Stimulated activated CD8-positive, alpha-beta memory T cell treated with anti-CD3 and anti-CD28 coated beads, Interleukin-12 subunit alpha, Interleukin-12 subunit beta, amount 100 ng/mL, for 1 hour (primary cell): ENCODE measurements at regions not wholly inside any gene's neighbourhood (a gene's known extent, or its start where the extent isn't known, plus 50 kb on each side); places are given as distances from the start of the nearest gene placed in this dataset.

Experiments
- DNase-seq: peaks from one replicate; pipeline ENCODE4 v3.0.0-alpha.2; 2020; ENCODE audit warnings: low read depth

DNA sequence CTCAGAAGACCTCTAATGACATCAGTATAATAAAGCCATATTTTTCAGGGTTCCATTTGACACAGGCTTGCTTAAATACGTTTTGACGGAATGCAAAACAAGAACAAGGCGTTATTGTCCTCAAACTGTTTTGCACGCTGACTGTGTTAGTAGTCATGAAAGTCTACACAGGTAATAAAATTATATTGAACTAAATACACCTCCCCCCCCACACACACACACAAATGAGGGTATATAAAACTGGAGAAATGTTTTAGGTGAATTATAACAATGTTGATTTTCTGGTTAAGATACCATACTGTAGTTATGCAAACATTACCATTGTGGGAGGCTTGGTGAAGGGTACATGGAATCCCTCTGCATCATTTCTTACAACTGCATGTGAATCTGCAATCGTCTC lies 257.1 kb upstream of the ARRDC4 start:
- no peak for DNase-seq

DNA sequence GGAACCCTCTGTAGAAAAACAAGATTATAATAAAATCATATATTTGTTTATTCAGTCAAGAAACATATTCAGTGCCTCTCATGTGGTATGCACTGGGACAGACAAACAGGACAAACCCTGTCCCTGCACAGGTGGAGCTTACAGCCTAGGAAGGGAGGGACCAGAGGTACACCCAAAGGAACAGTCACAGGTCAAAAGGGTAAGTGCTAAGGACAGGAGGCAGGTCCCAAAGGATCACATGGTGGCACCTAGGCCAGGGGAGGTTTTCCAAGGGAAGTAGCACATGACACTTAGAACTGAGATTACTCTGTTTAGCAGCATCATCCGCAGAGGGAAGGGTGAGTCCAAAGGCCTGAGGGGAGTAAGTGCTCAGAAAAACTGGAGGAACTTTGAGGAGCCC lies 254.4 kb upstream of the ARRDC4 start:
- DNase-seq, result no peak

DNA sequence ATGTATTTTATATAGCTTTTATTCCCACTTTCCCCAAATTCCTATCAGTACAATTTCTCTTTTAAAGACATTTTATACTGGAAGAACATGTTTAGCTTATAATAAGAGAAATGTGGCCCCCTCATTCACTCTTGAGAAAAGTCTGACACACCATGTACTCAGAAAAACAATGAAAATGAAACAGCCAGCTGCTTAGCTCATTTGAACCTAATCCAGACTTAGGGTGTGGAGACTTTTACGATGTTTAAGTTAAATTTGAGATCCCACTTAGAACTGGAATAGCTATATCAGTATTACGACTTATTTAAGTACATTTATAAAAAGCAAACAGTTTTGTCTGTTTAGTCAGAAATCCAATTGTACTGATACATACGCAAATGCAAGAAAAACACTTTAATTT lies 252.3 kb upstream of the ARRDC4 start:
- no peak for DNase-seq

DNA sequence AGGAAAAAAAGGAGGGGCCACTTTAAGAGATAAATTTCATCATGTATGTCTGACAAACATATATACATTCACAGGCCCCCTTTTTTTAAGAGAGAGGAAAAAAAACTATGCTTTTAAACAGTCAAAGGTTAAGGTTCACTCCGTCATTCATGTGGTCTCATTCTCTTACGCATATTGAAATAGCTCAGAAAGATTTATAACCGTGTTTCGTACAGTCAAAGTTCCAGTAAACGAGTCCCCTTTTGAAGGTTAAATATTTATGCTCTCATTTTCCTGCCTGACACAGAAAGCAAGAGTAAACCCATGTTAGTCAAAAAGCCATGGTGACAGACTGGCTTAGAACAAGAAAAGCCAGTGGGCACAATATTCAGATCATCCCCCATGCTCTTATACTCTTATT lies 248.0 kb upstream of the ARRDC4 start:
- no peak for DNase-seq

DNA sequence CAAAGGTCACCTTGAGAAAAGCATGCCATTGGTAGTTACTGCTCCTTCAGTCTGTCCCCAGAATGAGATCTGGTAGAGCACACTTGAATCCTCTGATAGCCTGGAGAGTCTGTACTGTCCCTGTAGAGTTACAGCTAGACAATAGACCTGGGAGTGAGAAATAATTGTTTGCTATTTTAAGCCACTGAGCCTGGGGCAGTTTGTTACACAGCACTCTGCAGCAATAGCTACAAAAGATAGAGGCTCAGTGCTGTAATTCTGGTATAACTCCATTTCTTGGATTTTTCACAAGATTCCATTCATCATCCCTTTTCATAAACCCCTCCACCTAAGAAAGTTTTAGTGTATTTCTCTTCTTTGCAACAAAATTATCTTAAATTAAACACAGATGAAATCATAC lies 242.7 kb upstream of the ARRDC4 start:
- no peak for DNase-seq

DNA sequence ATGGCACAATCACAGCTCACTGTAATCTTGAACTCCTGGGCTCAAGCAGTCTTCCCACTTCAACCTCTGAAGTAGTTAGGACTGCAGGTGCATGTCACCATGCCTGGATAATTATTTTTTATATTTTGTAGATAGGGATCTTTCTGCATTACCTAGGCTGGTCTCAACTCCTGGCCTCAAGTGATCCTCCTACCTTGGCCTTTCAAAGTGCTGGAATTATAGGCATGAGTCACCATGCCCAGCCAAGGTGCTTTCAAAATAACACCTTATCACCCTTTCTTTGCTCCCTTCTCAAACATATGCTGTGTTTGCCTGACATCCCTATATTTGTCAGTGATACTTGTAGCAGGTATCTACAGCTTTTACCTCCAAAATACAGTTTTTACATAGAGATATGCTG lies 242.0 kb upstream of the ARRDC4 start:
- no peak for DNase-seq

DNA sequence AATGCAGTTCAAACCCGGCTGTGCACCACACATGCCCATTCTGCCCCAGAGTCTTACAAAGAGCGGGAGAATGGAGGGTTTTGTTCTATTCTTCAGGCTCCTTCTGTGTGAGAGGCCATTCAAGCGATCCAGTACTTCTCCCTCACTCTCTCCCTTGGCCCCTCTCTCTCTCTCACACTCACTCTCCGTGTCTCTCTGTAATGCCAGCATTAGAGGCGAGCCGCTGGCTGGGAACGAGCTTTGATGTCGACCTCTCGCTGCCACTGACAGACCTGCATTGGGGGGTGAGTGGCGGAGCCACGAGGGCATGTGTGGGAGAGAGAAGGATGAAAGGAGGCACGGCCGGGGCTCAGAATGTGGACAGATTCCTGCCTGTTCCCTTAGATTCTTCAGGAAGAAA lies 231.7 kb upstream of the ARRDC4 start:
- no peak for DNase-seq

DNA sequence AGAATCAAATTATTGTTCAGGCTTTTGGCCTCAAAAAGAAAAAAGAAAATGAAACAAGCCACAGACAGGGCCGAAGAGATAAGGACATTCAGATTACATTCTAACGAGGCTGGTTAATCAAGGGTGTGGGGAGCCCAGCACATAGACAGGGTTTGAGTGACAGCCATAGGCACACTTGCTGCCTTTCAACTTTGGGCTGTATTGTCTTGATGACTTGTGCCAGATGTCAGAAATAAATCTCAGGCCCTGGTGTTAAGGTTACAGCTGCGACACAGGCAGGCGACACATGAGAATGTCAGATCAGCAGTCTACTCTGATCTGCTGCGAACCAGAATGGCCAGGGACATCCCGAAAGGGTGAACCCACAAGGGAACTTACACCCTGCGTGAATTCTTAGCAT lies 231.2 kb upstream of the ARRDC4 start:
- DNase-seq, result no peak

DNA sequence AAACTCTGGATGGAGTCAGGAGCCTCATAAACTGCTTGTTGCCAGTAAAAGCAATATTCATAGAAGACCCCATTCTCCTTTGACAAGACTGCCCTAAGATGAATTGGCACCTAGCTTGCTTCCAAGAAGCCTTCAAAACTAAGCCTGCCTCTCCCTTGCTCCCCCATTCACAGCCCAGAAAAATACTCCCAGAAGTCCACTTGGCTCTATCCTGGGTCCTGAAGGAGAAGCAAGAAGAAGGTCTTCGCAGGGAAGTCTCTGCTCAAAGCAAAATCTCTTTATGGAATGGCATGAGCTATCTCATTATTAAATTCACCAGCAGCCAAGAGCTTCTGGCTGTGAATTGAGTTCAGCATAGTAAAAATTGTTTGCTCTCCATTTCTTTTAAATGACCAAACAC lies 230.2 kb upstream of the ARRDC4 start:
- no peak for DNase-seq

DNA sequence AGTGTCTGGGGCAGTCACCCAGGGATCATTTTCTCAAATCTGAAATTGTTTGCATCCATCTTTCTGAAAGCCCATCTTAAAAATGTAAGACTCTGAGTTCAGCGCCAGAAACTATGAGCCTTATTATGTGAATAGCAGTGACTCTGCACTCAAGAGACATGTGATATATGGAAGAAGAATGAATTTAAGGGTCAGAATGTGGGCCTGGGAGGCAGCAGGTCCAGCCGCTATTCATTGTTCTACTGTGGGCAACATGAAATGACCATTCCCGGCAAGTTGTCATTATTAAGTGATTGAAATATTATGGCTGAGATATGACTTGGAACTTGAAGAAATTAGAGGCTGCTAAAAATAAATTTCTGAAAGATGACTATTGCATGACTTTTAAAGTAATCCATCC lies 228.6 kb upstream of the ARRDC4 start:
- DNase-seq, result no peak

DNA sequence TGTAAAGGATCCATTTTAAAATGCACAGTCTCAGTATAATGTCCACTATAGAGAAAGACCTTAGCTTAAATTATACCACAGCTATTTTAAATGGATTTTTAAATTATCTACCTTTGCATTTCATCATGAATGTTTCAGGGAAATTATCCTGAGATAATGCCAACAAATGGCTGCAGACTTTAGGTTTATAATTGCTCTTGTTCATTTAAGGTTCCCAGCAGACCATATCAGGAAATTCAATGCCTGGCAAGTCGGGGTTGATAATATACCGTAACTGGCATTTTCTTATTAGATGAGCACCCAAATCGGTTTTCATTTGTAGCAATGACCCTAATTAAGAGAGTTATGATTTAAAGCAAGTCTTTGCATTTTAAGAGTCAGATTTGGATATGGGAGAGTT lies 227.1 kb upstream of the ARRDC4 start:
- no peak for DNase-seq

DNA sequence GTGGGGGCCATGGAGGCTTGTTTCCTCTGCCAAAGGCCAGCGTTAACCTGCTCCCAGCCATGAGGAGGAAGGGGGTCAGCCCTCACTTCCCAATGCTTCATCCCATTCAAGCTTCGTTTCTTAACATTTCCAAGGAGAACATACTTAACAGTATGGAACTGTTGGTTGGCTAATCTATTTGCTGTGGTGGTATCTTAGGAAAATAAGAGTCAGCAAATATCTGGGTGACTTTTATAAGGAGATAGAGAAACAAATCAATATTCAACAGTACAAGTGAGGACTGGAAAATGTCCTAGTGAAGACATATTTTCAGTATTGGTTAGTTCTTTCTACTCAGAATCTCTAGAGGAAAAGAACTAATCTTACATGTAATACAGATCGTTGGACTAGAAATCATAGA lies 223.8 kb upstream of the ARRDC4 start:
- DNase-seq, result no peak

DNA sequence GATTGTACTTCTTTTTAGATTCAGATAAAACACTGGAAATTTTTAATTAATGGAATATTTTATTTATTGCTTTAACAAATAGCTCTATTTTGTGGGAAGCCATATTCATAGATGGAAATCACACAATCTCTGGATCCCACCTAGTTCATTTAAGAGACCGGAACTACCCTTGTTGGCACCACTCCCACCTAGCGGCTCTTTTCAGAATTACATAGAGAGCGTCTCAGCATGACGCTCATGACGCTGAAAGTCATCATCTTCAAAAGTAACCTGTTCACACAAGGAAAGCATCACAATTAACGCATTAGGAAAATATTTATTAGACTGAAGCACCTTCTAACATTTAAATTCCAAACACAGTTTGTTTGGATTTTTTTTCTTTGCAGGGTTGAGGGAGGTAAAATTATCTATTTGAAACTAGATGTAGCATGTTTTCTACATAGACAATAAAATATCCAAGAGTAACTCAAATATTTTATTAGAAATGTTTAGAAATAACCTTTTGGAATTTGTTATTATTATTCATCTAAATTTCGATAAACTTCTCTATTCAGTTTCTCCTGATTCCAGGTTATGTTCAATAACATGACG lies 214.9 kb upstream of the ARRDC4 start:
- DNase-seq, result no peak

DNA sequence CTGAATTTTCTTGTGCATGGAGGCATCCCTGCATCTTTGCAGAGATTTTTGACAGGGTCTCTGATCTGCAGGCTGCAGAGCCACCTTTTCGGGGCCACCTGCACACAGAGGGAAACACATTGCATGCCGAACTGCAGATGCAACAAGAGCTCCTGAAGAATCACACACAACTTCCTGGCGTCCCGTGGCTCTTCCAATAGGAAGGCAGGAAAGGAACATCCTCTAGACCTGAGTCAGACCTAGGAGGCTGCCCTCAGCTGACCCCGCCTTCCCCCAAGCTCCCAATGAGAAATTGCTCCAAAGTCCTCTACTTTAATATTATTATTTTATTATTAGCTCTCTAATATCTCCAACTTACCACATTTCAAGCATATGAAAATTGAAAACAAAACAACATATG lies 213.2 kb upstream of the ARRDC4 start:
- DNase-seq, result no peak

DNA sequence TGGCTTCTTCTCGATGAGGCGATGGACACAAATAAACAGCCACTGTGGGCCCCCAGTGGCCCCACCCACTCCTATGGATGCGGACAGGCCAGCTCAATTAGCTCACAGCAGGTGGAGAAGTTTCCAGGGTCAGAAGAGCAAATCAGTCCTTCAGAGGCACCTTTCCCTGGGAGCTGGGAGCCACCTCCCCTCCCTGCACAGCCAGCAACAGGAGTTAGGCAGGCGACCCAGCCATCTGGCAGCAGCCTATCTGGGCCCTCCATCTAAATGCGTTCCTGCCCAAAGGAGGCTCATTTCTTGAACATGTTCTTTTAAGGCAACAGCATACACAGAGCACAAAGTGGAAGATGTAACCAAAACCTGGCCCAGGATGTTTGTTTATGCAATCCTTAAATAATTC lies 211.9 kb upstream of the ARRDC4 start:
- no peak for DNase-seq

DNA sequence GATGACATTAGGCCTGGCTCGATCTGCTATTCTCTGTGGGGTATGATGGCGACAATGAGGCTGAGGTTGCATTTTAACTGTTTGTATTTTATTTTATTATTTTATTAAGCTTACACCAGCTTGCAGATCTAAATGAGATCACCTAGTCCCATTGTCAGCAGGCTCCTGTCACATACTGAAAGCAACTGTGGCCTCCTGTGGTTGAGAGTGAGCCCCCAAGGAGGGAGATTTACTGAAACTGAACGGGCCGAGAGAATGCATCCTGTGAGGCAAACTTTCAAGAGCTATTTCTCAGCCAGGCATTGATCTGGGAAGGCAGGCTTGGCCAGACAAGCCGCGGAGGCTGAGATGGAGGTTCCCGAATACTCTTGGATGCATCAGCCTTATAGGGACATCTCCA lies 210.4 kb upstream of the ARRDC4 start:
- DNase-seq, result no peak

DNA sequence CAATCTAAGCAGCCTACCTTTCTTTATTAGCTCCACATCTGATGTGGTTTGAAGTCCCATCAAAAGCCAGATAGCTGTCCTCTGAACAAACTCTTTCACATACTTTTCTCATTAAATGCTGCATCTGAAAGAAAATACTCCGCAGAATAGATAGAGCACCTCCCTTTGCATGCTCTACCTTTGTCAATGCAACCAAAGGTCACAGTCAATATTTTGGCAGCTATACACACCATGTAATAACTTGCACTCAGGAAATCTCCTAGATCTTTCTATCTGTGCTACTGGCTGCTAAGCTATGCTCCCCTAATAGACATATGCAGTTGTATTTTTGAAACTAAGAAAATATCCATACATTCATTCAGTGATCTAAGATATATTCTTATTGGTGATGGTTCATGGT lies 204.8 kb upstream of the ARRDC4 start:
- DNase-seq, result no peak

DNA sequence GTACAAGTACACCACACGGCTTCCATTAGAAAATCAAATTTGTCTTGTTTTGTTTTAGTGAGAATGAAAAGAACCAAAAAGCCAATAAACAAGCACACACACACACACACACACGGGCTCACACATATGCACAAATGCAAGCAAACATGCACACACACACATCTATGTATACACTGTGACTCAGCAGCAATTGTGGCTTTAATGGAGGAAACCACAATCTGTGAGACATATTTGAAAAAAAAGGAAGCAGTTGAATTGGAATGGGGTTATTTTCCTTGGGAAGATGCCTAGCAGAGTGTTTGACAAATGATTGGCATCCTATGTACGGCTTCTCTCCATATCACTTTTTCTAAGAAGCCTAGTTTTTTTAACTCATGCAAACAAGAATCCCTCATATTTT lies 201.1 kb upstream of the ARRDC4 start:
- no peak for DNase-seq

DNA sequence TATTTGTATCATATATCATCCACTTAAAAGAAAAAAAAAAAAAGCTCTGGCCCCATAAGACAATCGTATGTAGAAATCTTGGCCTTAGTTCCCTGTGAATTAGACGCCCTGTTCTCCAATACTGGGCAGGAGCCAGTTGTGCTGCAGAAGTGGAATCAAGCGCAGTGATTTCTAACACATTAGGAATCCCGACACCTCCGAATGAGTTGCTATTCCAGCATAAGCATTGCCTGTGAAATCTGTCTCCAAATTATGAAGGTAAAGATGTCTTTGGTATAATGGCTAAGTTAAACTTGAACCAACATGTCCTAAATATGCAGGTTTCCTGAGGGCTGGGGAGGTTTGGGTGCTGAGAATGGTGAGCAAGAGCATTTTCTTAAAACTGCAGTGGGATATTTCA lies 199.4 kb upstream of the ARRDC4 start:
- DNase-seq, result no peak

DNA sequence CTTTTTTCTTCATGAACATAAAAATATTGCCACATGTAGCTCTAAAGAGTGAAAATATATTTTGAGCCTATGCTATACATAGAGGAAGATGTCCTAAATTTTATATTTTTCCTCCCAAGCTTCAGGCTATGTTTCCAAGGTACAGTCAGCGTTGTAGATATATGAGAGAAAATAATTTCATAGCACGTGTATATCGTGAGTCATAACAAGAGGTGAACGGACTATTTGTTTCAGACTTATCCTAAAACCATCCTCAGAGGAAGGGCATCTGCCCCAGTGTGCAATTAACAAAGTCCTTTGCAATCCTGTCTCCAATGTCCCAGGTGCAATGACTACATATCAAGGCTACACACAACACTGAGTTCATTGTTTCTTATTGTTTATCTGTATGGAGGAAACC lies 177.3 kb upstream of the ARRDC4 start:
- DNase-seq, result no peak

DNA sequence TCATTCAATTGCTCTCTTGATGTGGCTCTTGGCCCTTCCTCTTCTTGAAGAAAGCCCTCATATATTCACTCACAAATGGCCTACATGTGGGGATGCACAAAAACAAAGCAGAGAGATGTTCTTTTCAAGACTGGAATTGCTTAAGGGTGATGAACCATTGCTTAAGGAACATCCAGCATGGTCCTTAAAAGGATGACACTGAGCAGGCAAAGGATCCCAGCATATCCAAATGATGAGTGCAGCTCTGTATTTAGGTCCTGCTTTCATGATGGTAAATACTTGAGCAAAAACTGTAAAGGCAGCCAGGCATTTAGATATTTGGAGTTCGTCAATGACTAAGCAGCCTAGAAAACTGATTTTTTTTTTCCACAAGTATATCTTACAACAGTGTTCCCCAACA lies 173.8 kb upstream of the ARRDC4 start:
- DNase-seq, result no peak

DNA sequence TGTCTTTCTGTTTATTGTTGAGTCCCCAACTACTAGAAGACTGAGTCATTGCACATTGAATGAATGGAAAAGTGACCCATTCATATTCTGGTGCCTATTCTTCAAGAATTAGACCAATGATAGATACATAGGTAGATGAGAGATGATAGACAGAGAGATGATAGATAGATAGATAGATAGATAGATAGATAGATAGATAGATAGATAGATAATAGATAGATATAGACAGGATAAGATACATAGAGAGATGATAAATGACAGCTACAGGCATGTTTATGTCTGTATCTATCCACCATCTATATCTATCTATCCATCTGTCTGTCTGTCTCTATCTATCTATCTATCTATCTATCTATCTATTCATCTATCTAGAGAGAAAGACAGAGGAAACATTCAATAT lies 170.3 kb upstream of the ARRDC4 start:
- no peak for DNase-seq

DNA sequence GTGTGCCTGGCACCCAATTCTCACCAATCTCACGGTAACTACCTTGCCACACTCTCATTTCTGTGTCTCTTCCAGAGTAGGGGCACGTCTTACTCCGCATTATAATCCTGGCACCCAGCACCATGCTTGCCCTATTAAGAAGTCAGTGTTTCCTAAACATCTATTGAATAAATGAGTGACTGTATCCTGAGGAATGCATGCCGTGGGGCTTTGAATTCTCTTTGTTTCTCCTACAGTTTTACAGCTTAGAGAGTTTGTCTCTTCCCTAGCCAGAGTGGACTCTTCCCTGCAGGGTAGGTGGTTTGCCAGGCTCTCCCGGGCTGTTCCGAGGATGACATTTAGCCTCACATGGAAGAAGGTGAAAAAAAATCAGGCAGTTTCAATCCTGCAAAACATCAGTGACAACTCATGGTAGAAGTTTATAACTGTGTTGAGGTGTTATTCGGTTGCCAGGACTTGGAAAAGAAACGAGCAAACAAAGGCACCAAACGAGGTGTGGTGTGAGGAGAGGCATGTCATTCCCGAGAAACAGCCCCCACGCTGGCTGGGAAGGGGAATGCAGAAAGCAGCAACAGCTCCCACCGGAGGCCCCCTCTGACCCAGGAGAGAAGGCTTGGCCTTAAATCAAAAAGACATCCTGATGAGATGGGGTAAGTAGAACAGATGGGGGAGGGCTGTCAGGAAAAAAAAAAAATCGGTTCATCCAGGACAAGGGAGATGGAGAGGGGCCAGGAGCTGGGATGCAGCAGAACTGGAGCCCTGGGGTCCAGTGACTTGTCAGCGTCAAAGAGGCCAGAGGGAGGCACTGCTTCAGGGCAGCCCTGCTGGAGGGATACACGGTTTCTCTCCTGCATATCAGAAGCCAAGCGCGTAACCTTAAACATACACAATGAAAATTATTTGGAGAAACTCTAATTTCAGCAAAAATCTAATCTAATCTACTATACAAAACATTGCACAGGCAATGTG lies 168.4 kb upstream of the ARRDC4 start:
- DNase-seq, result no peak

DNA sequence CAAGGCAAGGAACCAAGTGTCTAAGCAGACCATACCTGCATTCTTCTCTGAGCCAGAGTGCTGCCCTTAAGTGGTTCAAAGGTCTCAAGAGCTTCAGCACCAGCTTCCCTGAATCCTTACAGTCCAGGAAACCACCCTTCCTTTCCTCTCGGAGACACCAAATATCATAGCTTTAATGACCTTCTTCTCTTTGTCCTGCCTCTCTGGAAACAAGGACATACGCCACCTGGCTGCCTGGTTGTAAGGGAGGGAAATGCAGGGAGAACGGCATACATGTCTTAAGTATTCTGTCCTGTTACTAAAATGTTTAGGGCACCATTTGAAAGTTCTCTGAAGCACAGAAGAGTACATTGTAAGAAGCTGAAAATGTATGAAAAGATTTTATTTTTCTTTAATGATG lies 155.6 kb upstream of the ARRDC4 start:
- DNase-seq, result no peak
